ENCODE measurements at regions not wholly inside any gene's neighbourhood (a gene's known extent, or its start where the extent isn't known, plus 50 kb on each side); places are given as distances from the start of the nearest gene placed in this dataset.
A peak's percentile ranks its signal among the peaks of the same experiment; 100 is the strongest.

GRCh38 chr3:106825962-106826605 lies 551.2 kb upstream of the CCDC54 start:
- ATAC-seq: peak; percentile 90
- TF ChIP-seq ZNF565 (CRISPR knock-in tag; conservative IDR thresholded peaks at IDR 0.05; ENCODE audit: low read depth) (no peak), OSR1 (CRISPR knock-in tag; IDR thresholded peaks at IDR 0.05) (no peak)

GRCh38 chr3:106826791-106827311 lies 550.4 kb upstream of the CCDC54 start:
- ATAC-seq: no peak; the same call in 2 of the 3 replicates
- TF ChIP-seq RARB (CRISPR knock-in tag; IDR thresholded peaks at IDR 0.05) (no peak), BACH2 (CRISPR knock-in tag; IDR thresholded peaks at IDR 0.05; ENCODE audit: borderline replicate concordance) (no peak), ZFP3 (CRISPR knock-in tag; IDR thresholded peaks at IDR 0.05) (no peak), CSDC2 (CRISPR knock-in tag; IDR thresholded peaks at IDR 0.05) (no peak), ZNF8 (CRISPR knock-in tag; IDR thresholded peaks at IDR 0.05) (peak; percentile 97), PATZ1 (CRISPR knock-in tag; IDR thresholded peaks at IDR 0.05; ENCODE audit: borderline replicate concordance) (no peak), PPARA (CRISPR knock-in tag; IDR thresholded peaks at IDR 0.05; ENCODE audit: borderline replicate concordance) (no peak), ESRRG (CRISPR knock-in tag; IDR thresholded peaks at IDR 0.05) (no peak), TSHZ2 (CRISPR knock-in tag; IDR thresholded peaks at IDR 0.05) (peak; percentile 71), ZNF70 (CRISPR knock-in tag; IDR thresholded peaks at IDR 0.05) (no peak), ARNTL (CRISPR knock-in tag; IDR thresholded peaks at IDR 0.05; ENCODE audit: borderline replicate concordance, low read depth) (no peak), OSR1 (CRISPR knock-in tag; IDR thresholded peaks at IDR 0.05) (no peak), ZNF565 (CRISPR knock-in tag; conservative IDR thresholded peaks at IDR 0.05; ENCODE audit: low read depth) (no peak), CREB5 (CRISPR knock-in tag; IDR thresholded peaks at IDR 0.05; ENCODE audit: low read depth) (no peak), SNAI2 (CRISPR knock-in tag; IDR thresholded peaks at IDR 0.05) (no peak), GLIS3 (CRISPR knock-in tag; IDR thresholded peaks at IDR 0.05) (no peak), CSRNP3 (CRISPR knock-in tag; IDR thresholded peaks at IDR 0.05) (no peak), ZFP30 (CRISPR knock-in tag; IDR thresholded peaks at IDR 0.05) (no peak), ZC3H10 (CRISPR knock-in tag; IDR thresholded peaks at IDR 0.05) (no peak), POU6F1 (CRISPR knock-in tag; IDR thresholded peaks at IDR 0.05; ENCODE audit: borderline replicate concordance, low read depth) (no peak), TCF4 (CRISPR knock-in tag; IDR thresholded peaks at IDR 0.05; ENCODE audit: borderline replicate concordance) (peak; percentile 87), TOX (CRISPR knock-in tag; IDR thresholded peaks at IDR 0.05; ENCODE audit: borderline replicate concordance) (no peak), ISL1 (CRISPR knock-in tag; IDR thresholded peaks at IDR 0.05) (no peak)

Measured in SK-N-SH treated with all-trans-retinoic acid at 6 μM for 48 hours (cell line).